SU-DHL-6 (cell line): ENCODE measurements at regions not wholly inside any gene's neighbourhood (a gene's known extent, or its start where the extent isn't known, plus 50 kb on each side); places are given as distances from the start of the nearest gene placed in this dataset.

Experiments
- H2AFZ ChIP-seq: fragments of 200-600 bp; sonication (generic); 2 replicates; pipeline ENCODE4 v1.6.1; 2014; ENCODE audit warnings: low read depth, mild to moderate bottlenecking, moderate library complexity, mixed read lengths, antibody characterized with exemption, low read length; ENCODE audit not compliant: severe bottlenecking
- H3F3A ChIP-seq: fragments of 200-600 bp; shearing (Covaris generic); 2 replicates; pipeline ENCODE4 v1.6.0; 2016; ENCODE audit warnings: antibody characterized with exemption, mild to moderate bottlenecking; ENCODE audit not compliant: insufficient read depth
- H3K27ac ChIP-seq: fragments of 200-600 bp; sonication (generic); 2 replicates; pipeline ENCODE4 v1.5.1; 2016; ENCODE audit warnings: low read depth, mild to moderate bottlenecking, low read length, moderate library complexity, mixed read lengths
- H3K27me3 ChIP-seq: fragments of 200-600 bp; sonication (generic), shearing (Covaris generic); 2 replicates; pipeline ENCODE4 v1.6.0; 2014; ENCODE audit warnings: mild to moderate bottlenecking, low read length
- H3K36me3 ChIP-seq: fragments of 200-600 bp; sonication (generic); 2 replicates; pipeline ENCODE4 v1.6.1; 2014; ENCODE audit warnings: mild to moderate bottlenecking, low read length, mixed read lengths
- H3K4me2 ChIP-seq: fragments of 300-600, 200-600 bp; shearing (Covaris generic), sonication (generic); 2 replicates; pipeline ENCODE4 v1.6.0; 2014; ENCODE audit warnings: low read length, low read depth, mild to moderate bottlenecking; ENCODE audit not compliant: poor library complexity, severe bottlenecking
- H3K4me3 ChIP-seq: fragments of 200-600 bp; sonication (generic); 2 replicates; pipeline ENCODE4 v1.5.1; 2014; ENCODE audit warnings: antibody characterized with exemption, low read length, mild to moderate bottlenecking, mixed read lengths; ENCODE audit not compliant: insufficient read depth, poor library complexity, severe bottlenecking
- H3K79me2 ChIP-seq: fragments of 200-600 bp; sonication (generic); 2 replicates; pipeline ENCODE4 v1.6.1; 2014; ENCODE audit warnings: mild to moderate bottlenecking, low read length, moderate library complexity; ENCODE audit not compliant: insufficient read depth
- H3K9ac ChIP-seq: fragments of 200-600 bp; sonication (generic); 2 replicates; pipeline ENCODE4 v1.7.0; 2014; ENCODE audit warnings: mild to moderate bottlenecking, low read length
- H3K9me2 ChIP-seq: fragments of 200-600 bp; sonication (generic); replicated peaks from 2 replicates; pipeline ENCODE4 v1.6.1; 2014; ENCODE audit warnings: low read length; ENCODE audit not compliant: insufficient read depth
- H3K9me3 ChIP-seq: fragments of 200-600 bp; sonication (generic); 2 replicates; pipeline ENCODE4 v1.6.1; 2014; ENCODE audit warnings: low read length, mixed read lengths; ENCODE audit not compliant: insufficient read depth
- H4K20me1 ChIP-seq: fragments of 200-600 bp; sonication (generic); 2 replicates; pipeline ENCODE4 v1.6.1; 2014; ENCODE audit warnings: low read depth, mild to moderate bottlenecking, antibody characterized with exemption, low read length, moderate library complexity, mixed read lengths
- CTCF ChIP-seq: fragments of 200-600 bp; sonication (generic); IDR thresholded peaks from one replicate; pipeline ENCODE4 v1.5.1; 2017; ENCODE audit warnings: antibody characterized with exemption, mild to moderate bottlenecking, low read length, moderate library complexity; ENCODE audit not compliant: insufficient read depth, poor library complexity, severe bottlenecking
- EZH2phosphoT487 ChIP-seq: fragments of 200-600 bp; sonication (generic), shearing (Covaris generic); conservative IDR thresholded peaks from 2 replicates; pipeline ENCODE4 v1.6.1; 2018; ENCODE audit warnings: mild to moderate bottlenecking, antibody characterized with exemption, low read length, moderate library complexity, mixed read lengths

GRCh38 chr9:13461414-13461991 is 182.0 kb upstream of the MPDZ start:
- H3K79me2 ChIP-seq, result no peaks in the 10 kb centered on the region
- H3K4me2 ChIP-seq, result no peak overlapping the region
- H3K9me3 ChIP-seq, result no peaks in the 10 kb centered on the region
- no peaks in the 10 kb centered on the region for H3K27me3 ChIP-seq
- no peaks in the 10 kb centered on the region for H3F3A ChIP-seq
- H3K4me3 ChIP-seq, result no peak overlapping the region
- H3K9ac ChIP-seq, result no peak overlapping the region
- H2AFZ ChIP-seq, result no peak overlapping the region
- no peaks in the 10 kb centered on the region for H3K36me3 ChIP-seq
- no peak overlapping the region for H3K27ac ChIP-seq
- 0 out of 2 replicates have a peak, but pooled peaks cover 5% of the 10 kb centered on the region for H3K9me2 ChIP-seq
- TF ChIP-seq CTCF (no peak), EZH2phosphoT487 (no peak)
- H4K20me1 ChIP-seq, result no peaks in the 10 kb centered on the region

- TF ChIP-seq EZH2phosphoT487 (no peak), CTCF (no peak)
Measured at GRCh38 chr9:13459071-13459470, 179.6 kb upstream of the MPDZ start.

GRCh38 chr9:13457795-13458194 is 178.3 kb upstream of the MPDZ start:
- H3K36me3 ChIP-seq, result no peaks in the 10 kb centered on the region

More at GRCh38 chr9:13459071-13459470, 179.6 kb upstream of the MPDZ start:
- H3F3A ChIP-seq, result no peaks in the 10 kb centered on the region
- no peak overlapping the region for H3K9ac ChIP-seq
- H3K27me3 ChIP-seq, result no peaks in the 10 kb centered on the region
- no peaks in the 10 kb centered on the region for H3K9me3 ChIP-seq
- no peaks in the 10 kb centered on the region for H3K79me2 ChIP-seq
- no peak overlapping the region for H3K4me2 ChIP-seq
- 0 out of 2 replicates have a peak, but pooled peaks cover 5% of the 10 kb centered on the region for H3K9me2 ChIP-seq
- H3K4me3 ChIP-seq, result no peak overlapping the region
- H4K20me1 ChIP-seq, result no peaks in the 10 kb centered on the region
- H3K36me3 ChIP-seq, result no peaks in the 10 kb centered on the region
- no peak overlapping the region for H2AFZ ChIP-seq
- H3K27ac ChIP-seq, result no peak overlapping the region

More at GRCh38 chr9:13457795-13458194, 178.3 kb upstream of the MPDZ start:
- Histone ChIP-seq H4K20me1 (no peaks in the 10 kb centered on the region), H2AFZ (no peak overlapping the region), H3K4me2 (no peak overlapping the region), H3K9me3 (no peaks in the 10 kb centered on the region), H3K27ac (no peak overlapping the region), H3F3A (no peaks in the 10 kb centered on the region), H3K4me3 (no peak overlapping the region), H3K27me3 (no peaks in the 10 kb centered on the region), H3K9me2 (0 out of 2 replicates have a peak, but pooled peaks cover 5% of the 10 kb centered on the region), H3K9ac (no peak overlapping the region), H3K79me2 (no peaks in the 10 kb centered on the region)
- TF ChIP-seq EZH2phosphoT487, result no peak
- TF ChIP-seq CTCF, result no peak
